ENCODE measurements at regions not wholly inside any gene's neighbourhood (a gene's known extent, or its start where the extent isn't known, plus 50 kb on each side); places are given as distances from the start of the nearest gene placed in this dataset.
A peak's percentile ranks its signal among the peaks of the same experiment; 100 is the strongest.
"Not testable (repeated sequence)": the region's sequence is repeated elsewhere in the genome, so short reads cannot be mapped to it uniquely, and the experiment has no call there.

- not testable (repeated sequence) for DNase-seq
Measured at GRCh38 chr10:29363930-29364329, 75.1 kb downstream of the LYZL1 start.

DNA sequence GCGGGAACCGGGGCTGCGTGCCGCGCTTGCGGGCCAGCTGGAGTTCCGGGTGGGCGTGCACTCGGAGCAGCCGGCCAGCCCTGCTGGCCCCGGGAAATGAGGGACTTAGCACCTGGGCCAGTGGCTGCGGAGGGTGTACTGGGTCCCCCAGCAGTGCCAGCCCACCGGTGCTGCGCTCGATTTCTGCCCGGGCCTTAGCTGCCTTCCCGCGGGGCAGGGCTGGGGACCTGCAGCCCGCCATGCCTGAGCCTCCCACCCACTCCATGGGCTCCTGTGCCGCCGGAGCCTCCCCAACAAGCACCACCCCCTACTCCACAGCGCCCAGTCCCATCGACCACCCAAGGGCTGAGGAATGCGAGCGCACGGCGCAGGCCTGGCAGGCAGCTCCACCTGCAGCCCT is 77.3 kb downstream of the LYZL1 start:
- DNase-seq = not testable (repeated sequence)

DNA sequence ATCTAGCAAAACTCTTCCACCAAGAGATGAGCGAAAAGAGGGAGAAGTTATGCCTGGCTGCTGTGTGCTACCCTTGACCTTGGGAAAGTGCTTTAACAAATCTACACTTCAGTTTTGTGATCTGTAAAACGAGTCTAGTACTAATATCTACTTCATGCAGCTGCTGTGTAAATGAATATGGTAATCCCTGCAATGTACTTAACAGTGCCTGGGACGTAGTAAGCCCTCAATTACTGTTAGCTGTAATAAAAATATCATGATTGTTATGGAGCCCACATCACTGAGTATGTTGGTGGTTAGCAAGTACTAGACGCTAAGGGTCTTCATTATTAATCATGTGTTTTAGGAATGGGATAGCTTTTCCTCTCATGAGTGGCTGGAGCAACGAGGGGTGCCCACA is 80.5 kb downstream of the LYZL1 start:
- DNase-seq = no peak

DNA sequence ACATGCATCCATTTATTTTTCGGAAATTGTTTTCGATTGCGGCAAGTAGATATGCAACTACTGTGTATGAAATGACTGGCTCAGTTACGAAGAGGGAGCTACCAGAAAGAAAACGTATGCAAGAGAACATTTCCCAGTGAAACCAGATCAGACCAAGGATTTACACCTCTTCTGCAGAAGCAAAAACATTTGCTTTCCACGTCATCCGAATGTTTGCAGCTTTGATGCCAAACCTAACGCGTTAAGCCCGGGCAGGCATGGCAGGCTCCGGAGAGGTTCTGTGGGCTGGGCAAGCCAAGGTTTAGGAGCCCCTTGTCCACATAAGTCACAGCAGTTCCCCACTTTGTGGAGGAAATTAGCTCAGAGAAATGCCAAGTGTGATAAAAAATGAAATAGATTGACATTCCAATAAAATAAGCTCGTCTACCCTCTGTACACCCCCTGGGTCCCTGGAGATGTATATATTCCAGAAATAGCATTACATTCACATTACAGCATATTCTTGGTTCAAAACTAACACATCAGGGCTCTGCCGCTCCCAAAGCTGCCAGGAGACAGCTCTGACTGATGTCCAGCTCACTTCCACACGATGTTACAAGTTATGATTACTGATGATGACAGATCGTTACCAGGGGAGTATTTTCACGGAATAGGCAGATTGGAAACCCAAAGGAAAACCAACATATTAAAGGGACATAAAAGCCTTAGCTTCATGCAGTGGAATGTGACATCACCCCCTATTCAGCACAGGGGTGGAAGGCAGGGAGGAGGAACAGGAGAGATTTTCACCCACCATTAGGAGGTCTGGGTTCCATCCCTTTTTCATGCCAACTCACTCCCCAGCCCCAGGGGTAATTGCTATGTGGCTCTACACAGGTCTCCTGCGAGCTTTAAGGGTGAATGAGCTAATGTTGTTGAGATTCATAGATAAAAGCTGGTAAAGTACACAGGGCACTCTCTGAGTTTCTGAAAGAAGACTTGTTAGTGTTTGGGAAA is 81.5 kb downstream of the LYZL1 start:
- no peak for DNase-seq

GRCh38 chr10:29372920-29373319 is 84.0 kb downstream of the LYZL1 start:
- no peak for DNase-seq

- DNase-seq = no peak
Measured at GRCh38 chr10:29374162-29374561, 85.3 kb downstream of the LYZL1 start.

DNA sequence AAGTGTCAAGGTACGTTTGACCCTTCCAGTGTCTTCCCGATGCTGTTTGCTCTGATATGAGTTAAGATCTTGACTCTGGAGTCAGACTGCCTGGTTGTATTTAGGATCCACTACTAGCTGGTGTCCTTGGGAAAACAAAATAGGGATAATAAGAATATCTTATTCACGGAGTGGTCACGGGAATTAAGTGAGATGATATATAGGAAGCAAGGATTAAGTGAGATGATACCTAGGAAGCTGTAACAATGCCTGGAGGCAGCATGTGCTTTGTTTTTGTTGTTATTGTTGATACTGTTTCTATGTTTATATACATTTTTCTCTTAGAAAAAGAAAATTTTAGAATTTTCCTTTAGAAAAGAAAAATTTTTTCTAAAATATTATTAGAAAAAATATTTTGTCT is 87.0 kb downstream of the LYZL1 start:
- no peak for DNase-seq

GRCh38 chr10:29377333-29377961 is 88.6 kb downstream of the LYZL1 start:
- DNase-seq = no peak

DNA sequence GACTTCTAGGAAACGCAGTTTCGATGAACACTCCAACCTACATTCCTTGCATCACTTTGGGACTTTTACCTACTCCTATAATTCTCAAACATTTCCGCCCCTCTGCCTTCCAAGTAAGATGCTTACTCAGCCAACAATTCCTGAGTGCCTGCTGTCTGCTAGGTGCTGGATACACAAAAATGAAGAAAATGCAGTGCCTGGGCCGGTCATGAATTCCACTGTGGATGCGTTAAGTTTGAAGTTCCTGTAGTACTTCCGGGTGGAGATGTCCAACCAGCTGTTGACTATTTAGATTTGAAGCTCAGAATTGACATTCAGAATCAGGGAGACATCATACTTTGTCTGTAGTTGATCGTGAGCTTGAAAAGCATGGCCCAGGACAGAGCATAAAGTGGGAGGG is 89.2 kb downstream of the LYZL1 start:
- no peak for DNase-seq

DNA sequence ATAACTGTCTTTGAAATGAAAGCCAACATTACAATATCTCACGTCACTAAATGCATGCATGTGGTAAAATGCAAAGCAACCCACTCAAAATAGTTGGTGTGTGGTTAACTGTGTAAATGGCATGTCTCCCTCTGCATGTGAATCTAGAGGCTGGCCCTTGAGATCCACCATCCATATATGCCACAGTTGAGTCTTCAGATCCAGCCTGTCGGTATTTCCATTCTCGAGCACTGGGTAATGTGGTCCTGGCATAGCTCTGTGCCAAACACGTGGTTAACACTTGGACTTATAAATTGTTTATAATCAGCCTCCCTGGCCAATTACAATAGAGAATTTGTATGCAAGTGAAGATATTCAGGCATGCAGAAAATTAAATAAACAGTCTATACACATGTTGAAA is 90.3 kb downstream of the LYZL1 start:
- DNase-seq = no peak

DNA sequence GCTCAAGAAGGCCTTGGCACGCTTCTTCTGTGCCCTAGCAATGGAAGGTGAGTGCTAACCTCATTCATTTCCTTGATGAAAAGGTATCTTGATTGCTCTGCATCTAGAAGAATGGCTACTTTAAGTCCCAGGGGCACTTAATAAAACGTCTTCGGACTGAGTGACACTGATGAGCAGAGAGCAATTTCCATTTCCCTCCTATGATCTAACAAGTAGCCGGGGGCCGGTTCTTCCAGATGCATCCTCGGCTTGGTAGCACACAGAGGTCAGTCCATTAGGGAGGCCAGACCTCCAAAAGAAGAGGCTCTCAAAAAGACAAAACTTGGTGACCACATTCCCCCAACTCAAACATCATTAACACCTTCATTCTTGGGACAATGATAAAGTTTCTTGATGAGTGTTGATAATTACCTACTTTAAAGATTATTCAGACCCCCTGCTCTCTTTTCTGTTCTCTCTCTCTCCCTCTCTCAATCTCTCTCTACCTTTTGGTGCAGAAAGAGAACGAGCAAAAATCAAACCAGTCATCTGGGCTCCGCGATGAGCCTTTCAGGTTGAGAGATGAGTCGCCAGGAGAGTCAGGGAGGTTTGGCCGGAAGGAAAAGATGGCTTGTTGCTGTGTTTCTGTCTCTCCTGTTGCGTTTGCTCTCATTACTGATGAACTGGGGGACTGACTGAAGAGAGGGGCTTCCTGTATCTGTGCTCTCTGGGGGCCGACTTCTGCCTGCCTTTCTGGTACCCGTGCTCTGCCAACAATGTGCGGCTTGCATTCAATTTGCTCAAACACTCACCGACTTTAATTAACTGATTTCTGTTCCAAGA is 91.1 kb downstream of the LYZL1 start:
- not testable (repeated sequence) for DNase-seq

DNA sequence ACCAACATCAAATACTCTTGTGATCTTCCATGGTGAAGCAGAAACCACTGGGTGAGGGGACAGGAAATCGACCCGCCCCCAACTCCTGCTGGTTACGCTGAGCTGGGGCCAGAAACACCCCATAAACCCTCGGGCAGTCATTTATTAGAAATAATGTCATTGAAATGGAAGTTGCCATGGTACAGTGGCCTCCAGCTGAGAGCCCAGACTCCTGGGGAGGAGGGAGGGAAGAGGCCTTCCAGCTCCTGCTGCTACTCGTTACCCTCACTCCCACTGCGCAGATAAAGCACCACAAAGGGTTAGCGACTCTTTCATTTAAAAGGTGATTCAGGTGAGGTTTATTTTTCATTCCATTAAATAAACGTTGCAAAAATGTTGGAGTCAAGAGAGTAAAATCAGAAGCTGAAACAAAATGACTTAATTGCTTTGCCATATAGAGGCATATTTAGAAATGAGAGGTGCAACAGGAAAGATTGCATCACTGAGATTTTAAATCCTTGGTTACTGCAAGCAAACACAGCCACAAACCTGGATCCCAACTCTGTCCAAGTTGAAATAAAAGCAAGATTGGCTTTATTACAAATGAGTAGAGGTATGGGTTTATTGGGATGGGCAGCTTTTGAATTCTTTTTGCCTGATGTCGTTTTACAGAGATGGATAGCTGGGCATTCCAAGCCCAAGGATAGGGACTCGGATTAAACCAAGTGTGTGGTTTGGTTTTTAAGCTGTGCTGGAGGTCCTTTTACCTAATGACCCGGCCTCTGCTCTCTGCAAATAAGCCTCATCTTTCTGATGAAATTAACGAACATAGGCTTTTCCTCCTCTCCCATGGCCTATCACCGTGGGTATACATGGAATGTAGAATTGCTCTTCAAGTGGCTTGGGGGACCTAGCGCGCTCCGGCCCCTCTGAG is 92.0 kb downstream of the LYZL1 start:
- not testable (repeated sequence) for DNase-seq

GRCh38 chr10:29386342-29386999 is 97.6 kb downstream of the LYZL1 start:
- DNase-seq = no peak

DNA sequence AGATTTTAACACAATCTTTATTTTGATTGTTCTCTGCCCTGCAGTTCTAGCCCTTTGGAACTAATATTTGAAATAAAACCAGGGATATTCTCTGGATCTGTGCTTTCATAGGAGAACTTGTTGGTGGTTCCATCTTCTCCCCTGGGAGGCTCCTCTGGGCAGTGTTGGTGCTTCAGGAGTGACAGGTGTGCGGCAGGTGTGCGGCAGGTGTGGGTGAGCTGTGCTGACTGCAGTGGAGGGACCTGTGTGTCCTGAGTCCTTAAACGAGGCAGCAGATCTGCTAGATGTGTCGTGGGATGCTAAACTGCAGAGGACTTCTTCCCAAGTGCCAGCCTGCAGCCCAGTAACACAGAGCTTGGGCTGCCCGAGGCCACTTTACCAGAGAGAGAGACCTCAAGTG is 98.4 kb downstream of the LYZL1 start:
- peak; percentile 42 for DNase-seq

DNA sequence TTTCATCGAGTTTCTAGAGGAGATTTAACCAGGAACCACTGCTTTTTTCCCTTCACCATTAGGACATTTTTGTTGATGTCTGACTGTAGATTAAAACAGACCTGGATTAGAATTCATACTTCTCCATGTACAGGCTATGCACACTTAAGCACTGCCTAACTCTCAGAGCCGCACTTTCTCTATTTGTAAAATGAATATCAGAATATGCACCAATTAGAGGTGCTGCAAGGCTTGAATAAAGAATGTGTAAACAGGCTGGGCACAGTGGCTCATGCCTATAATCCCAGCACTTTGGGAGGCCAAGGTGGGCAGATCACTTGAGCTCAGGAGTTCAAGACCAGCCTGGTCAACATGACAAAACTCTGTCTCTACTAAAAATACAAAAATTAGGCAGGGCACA is 99.2 kb downstream of the LYZL1 start:
- not testable (repeated sequence) for DNase-seq

GRCh38 chr10:29389493-29389892 is 100.6 kb downstream of the LYZL1 start:
- no peak for DNase-seq

GRCh38 chr10:29389935-29390334 is 101.1 kb downstream of the LYZL1 start:
- DNase-seq = no peak

GRCh38 chr10:29392376-29393021 is 103.6 kb downstream of the LYZL1 start:
- peak; percentile 8 for DNase-seq

DNA sequence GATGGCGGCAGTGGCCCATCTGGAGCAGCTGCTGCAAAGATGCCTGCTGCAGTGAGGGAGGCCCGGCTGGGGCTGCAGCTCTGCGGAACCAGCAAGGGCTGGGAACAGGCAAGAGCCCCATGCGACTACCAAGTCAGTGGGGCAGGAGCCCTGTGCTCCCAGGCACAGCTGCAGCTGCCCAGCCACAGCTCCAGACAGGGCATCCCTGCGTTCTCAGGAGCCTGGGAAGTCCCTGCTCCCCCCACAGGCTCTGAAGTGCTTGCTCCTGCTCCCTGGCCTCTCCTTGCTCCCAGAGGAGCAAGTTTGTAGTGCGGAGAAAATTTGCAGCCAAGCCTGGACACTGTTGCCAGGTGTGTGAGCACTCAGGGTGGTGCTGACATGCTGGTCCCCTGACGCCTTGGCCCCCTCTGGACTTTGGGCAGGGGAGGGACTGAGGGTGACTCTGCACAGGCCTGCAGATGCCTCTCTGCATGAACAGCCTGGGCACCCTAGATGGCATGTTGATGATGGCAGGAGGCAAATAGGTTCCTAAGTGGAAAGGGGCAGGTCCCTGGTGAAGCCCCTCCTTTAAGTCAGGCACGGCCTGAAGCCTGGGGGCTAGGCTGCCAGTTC is 105.6 kb downstream of the LYZL1 start:
- no peak for DNase-seq

- DNase-seq = no peak
Measured at GRCh38 chr10:29395409-29395808, 106.5 kb downstream of the LYZL1 start.

DNA sequence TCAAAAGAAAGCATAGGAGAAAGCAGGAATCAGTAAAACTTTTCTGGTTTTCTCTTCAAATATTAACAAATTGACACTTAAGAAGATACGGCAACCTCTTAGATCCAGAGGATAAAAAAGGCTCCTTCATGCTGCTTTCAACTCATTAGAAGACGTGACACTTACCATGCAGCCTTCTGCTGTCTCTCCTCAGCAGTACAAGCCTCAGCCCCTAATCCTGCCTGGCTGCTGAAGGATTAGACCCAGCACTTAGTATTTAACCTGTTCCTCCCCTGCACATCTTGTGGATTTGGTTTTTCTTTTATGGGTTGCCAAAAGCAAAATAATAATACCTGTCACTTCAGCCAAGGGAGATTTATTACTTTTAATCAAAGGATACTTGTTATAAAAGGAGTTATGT is 108.4 kb downstream of the LYZL1 start:
- DNase-seq = no peak
